GM13977 (cell line): ENCODE measurements at regions not wholly inside any gene's neighbourhood (a gene's known extent, or its start where the extent isn't known, plus 50 kb on each side); places are given as distances from the start of the nearest gene placed in this dataset.

ENCODE experiments used
- DNase-seq: peaks from one replicate; pipeline ENCODE4 v3.0.0; 2012; ENCODE audit warnings: low spot score
- in situ Hi-C: fragments of 300-500 bp; cut with MboI; formaldehyde crosslinking; loops from one replicate; pipeline ENCODE4 v1.12.0; 2022; ENCODE audit warnings: low sequenced_read_pairs, low pct_unique_long_range_greater_than_20kb, mixed read lengths, inconsistent platforms; ENCODE audit not compliant: unreplicated experiment
- TF ChIP-seq, protein P1 (sequence below): IDR thresholded peaks from 2 replicates; pipeline ENCODE4 v1.5.1; 2012; ENCODE audit warnings: mild to moderate bottlenecking, control low read depth; ENCODE audit not compliant: insufficient read depth; ENCODE audit errors: extremely low read depth, missing control alignments

DNA sequence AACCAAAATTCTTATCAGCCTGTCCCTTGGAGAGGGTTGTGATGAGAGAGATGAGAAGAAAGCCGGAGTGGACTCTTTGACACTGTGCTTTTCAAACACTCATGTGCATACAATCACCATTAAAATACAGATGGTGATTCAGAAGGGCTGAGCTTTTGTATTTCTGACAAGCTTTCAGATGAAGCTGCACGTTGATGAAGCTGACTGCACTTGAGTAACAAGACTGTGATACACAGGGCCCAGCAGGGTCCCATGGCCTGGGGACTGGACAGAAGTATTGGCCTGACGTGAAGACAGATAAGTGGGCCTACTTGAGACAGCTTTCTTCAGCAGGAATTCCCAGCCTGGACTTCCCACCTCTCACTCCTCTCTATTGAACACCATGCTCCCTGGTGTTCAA lies 258.2 kb downstream of the CHRM3 start:
- TF ChIP-seq, protein P1, sequence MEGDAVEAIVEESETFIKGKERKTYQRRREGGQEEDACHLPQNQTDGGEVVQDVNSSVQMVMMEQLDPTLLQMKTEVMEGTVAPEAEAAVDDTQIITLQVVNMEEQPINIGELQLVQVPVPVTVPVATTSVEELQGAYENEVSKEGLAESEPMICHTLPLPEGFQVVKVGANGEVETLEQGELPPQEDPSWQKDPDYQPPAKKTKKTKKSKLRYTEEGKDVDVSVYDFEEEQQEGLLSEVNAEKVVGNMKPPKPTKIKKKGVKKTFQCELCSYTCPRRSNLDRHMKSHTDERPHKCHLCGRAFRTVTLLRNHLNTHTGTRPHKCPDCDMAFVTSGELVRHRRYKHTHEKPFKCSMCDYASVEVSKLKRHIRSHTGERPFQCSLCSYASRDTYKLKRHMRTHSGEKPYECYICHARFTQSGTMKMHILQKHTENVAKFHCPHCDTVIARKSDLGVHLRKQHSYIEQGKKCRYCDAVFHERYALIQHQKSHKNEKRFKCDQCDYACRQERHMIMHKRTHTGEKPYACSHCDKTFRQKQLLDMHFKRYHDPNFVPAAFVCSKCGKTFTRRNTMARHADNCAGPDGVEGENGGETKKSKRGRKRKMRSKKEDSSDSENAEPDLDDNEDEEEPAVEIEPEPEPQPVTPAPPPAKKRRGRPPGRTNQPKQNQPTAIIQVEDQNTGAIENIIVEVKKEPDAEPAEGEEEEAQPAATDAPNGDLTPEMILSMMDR, result no peak
- no peak for DNase-seq
- in situ Hi-C loops, result no loop called here

DNA sequence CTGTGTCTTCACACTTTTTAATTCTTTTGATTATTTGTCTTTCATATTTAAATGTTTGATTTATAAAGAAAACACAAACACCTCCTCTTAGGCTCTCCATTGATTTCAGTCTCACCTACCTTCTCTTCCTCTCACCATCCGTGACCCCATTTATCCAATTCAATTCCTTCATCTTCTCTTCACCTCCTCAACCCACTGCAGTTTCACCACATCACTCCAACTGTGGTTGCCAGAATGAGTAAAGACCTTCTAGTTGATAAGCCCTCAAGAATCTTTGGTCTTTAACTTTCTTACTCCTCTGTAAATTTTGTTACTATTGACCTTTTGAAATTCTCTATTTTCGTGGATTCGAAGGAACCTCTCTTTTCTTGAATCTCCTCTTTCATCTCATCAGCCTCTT lies 260.7 kb downstream of the CHRM3 start:
- in situ Hi-C loops, result no loop called here
- TF ChIP-seq, protein P1, result no peak
- DNase-seq, result no peak

DNA sequence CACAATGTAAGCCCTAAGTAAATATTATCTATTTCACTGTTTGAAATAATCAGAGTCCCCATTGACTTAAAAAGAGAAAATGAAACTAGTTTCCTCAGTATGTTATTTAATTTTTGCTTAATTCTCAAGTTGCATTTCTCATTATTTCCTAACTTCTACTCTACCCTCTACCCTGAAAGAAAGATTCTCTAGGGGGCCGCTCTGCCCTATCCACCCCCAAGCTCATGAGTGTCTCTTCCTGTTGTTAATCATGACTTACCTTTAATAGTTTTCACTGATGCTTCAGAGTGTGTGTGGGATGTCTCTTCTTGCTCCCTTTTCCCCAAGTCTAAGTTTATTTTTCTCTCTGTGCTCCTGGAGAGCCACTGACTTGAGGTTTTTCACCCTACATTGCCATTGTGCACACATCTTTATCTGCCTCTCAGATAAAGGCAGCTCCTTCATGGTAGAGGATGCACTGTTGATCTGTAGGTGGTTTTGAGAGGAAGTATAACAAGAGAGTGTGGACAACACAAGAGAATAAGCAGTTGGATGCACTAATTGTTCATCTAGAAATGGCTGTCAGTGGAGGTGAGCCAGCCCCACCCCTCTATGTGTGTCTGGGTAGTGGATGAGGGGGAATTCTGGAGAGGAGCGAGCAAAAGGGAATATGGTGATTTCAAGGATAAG lies 261.7 kb downstream of the CHRM3 start:
- TF ChIP-seq, protein P1, result no peak
- no peak for DNase-seq
- in situ Hi-C loops, result no loop called here

DNA sequence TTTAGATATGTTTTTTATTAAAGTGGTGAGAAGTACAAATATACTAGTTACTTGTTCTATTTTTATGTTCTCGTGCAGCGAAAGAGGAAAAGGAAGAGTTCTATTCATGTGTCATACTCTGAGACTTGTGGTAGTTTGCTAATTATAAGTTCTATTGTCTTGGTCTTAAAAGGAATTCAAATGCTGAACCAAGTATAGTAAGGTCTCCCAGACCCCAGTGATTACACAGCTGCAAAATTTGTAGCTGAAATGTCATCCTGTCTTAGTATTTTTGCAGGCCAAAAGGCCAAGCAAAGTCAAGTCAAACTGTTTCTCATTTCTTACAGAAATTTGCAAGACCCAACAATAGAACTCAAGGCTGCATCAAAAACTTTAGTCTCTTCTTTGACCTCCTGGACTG lies 268.7 kb downstream of the CHRM3 start:
- TF ChIP-seq, protein P1, result no peak
- in situ Hi-C loops, result no loop called here
- DNase-seq, result no peak

DNA sequence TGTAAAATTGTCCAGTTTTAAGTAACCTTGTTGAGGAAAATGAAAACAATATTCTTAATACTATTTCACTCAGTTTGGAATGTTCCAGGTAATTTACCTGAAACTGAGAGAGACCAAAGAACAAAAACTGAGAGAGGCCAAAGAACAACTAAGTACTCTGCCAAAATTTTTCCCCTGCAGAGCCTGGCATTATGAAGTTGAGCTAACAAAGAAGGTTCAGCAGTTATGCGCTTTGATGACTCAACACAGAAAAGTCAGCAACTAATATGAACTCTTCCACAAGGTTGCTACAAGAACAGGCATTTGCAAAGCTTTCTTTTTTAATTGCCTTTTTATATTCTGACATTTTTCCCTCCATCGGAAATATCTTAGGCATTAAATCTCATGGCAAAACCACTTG lies 270.9 kb downstream of the CHRM3 start:
- TF ChIP-seq, protein P1, result no peak
- DNase-seq, result no peak
- in situ Hi-C loops, result no loop called here

DNA sequence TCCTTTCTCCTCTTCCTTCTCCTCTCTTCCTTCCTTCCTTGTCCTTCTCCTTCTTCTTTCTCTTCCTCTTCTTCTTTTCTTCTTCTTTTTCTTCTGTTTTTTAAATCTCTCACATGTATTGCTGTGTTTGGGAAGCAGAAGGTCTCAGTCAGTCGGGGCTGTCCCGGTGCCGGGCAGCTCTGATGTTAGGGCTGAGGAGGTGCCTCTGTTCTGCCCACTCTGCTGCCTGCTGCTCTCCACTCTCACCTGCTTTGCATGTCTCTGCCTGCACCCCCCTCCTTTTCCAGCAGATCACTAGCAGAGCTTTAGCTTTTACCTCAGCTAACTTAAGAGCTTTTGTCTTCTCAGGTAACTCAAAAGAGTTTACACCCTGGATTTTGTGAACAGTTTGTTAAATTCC lies 276.6 kb downstream of the CHRM3 start:
- no peak for DNase-seq
- in situ Hi-C loops, result no loop called here

More for the DNA sequence above, 276.6 kb downstream of the CHRM3 start:
- TF ChIP-seq, protein P1, result no peak
